HG03135 (cell line): ENCODE measurements at regions not wholly inside any gene's neighbourhood (a gene's known extent, or its start where the extent isn't known, plus 50 kb on each side); places are given as distances from the start of the nearest gene placed in this dataset.
"Not testable (repeated sequence)": the region's sequence is repeated elsewhere in the genome, so short reads cannot be mapped to it uniquely, and the experiment has no call there.

ENCODE experiments used
- ATAC-seq: cut with Tn5 transposase; IDR thresholded peaks from one replicate; pipeline ENCODE4 v1.9.1; 2021; ENCODE audit warnings: mild to moderate bottlenecking, moderate library complexity; ENCODE audit not compliant: unreplicated experiment

GRCh38 chr3:150329408-150329807 lies 78.7 kb upstream of the TSC22D2 start:
- ATAC-seq = no peak

DNA sequence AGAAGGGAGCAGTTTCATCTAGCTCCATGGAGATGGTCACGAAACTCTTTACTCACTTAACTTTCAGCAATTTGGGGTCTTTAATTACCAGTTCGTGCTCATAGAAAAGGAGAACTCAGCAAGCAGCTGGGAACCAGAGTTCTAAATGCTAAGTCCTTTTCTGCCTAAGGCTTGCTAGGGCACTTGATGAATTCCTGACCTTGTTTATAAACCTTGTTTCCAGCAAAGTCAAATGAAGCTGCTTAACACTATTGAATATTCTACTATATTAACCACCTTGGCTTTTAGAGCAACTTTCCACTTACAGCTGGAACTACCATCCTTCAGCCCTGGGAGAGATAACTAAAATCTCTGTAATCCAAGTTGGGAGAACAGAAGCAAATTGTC lies 79.5 kb upstream of the TSC22D2 start:
- ATAC-seq = no peak

GRCh38 chr3:150327678-150328653 lies 80.1 kb upstream of the TSC22D2 start:
- no peak for ATAC-seq

GRCh38 chr3:150324788-150325187 lies 83.3 kb upstream of the TSC22D2 start:
- ATAC-seq = no peak

GRCh38 chr3:150324245-150324644 lies 83.9 kb upstream of the TSC22D2 start:
- no peak for ATAC-seq

- ATAC-seq = no peak
Observed at GRCh38 chr3:150323770-150324169, 84.3 kb upstream of the TSC22D2 start.

DNA sequence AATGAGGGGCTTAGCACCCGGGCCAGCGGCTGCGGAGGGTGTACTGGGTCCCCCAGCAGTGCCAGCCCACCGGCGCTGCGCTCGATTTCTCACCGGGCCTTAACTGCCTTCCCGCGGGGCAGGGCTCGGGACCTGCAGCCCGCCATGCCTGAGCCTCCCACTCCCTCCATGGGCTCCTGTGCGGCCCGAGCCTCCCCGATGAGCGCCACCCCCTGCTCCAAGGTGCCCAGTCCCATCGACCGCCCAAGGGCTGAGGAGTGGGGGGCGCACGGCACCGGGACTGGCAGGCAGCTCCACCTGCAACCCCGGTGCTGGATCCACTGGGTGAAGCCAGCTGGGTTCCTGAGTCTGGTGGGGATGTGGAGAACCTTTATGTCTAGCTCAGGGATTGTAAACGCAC lies 85.0 kb upstream of the TSC22D2 start:
- not testable (repeated sequence) for ATAC-seq

- ATAC-seq = not testable (repeated sequence)
Observed at GRCh38 chr3:150320971-150321370, 87.1 kb upstream of the TSC22D2 start.

DNA sequence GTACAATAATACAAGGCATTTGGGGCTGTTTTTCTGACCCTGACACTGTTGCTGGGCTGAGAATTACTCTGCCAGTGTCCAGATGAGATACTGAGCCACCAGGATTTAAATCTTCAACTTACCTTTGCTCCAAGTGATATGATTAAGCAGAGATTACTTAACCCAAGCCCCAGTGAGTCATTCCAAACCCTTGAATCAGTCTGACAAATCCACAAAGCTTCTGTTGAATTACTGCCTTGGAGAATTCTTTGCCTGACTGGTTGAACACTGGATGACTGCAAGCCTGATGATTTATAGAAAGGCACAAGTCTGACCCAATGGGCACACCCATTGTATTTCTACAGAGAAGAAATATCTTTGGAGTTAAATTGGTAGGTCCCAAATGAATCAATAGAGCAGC lies 88.2 kb upstream of the TSC22D2 start:
- no peak for ATAC-seq

DNA sequence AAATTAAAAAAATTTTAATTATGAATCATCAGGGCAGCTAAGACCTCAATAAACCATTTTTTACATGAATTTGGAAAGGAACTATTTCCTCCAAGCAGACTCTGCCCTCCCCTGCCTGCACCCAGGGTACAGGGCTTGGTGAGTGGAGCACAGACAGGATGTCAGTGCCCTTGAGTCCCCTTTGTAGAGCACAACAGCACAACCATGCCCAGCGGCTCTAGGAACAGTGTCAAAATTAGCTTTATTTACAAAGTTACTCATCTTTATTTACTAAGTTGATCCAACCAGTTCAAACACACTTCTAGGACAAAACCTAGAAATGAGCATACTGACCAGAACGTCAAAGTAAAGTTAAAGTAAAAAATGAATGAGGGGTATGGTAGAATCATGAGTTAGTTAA lies 90.6 kb upstream of the TSC22D2 start:
- ATAC-seq = no peak

- no peak for ATAC-seq
Observed at GRCh38 chr3:150315721-150316120, 92.4 kb upstream of the TSC22D2 start.

GRCh38 chr3:150314248-150315004 lies 93.7 kb upstream of the TSC22D2 start:
- ATAC-seq = no peak

GRCh38 chr3:150312018-150312657 lies 96.0 kb upstream of the TSC22D2 start:
- ATAC-seq = no peak

DNA sequence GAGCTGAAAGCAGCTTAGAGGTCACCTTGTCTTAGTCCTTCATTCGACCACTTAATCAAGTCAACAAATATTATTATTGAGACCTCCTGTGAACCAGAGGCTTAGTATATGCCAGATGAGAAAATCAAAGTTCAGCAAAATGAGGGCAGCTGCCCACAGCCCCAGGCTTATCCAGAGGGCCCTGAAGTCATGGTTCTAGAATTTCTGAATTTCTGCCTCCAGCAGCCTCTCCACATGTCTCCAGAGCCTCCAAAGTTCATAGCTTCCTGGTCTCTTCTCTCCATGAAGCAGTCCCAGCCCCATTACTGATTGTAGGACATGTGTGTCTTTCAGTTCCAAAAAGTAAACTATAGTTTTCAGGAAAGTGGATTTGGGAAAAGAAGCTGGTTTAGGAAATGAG lies 96.9 kb upstream of the TSC22D2 start:
- no peak for ATAC-seq

GRCh38 chr3:150309557-150309956 lies 98.5 kb upstream of the TSC22D2 start:
- ATAC-seq = no peak

DNA sequence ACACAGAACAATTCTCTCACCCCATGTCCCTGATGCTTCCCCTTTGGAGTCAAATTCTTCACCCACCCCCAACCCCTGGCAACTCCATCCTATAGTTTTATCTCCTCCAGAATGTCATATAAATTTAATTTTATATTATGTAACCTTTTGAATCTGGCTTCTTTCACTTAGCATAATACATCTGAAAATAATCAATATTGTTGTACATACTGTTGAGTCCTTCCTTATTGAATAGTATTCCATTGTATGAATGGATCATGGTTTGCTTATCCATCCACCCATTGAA lies 98.9 kb upstream of the TSC22D2 start:
- no peak for ATAC-seq

- no peak for ATAC-seq
Observed at GRCh38 chr3:150308481-150309256, 99.4 kb upstream of the TSC22D2 start.

GRCh38 chr3:150308037-150308319 lies 100.1 kb upstream of the TSC22D2 start:
- ATAC-seq = no peak

DNA sequence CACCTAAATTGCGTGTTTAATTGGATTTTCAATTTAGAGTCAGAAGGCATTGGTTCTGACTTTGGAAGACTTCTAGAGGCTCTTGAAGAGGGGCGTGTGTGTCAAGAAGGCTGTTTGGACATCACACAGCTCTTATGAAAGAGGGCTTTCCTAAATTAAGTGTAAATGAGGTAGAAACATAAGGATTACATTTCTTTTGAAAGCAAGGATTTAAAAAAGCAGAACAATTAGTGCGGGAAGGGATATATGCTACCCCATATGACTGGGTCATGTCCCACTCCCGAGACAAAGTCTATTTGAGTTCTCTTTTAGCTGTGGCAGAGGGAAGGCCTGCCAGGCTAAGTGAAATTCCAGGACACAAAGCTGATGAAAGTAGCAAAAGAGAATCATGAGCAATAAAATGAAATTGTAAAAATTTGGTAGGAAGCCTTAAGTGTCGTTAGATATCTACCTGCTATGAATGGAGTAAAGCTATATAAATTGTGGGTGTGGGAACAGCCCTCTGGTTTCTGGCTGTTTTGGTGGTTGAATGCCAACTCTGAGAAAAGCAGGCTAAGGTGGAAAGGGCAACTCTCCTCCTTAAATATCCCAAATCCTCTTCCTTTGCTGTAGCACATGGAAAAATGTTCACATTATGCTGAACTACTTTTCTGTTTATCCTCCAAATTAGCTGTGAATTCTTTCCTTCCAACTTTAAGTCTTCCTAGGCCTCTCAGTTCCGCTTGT lies 100.6 kb upstream of the TSC22D2 start:
- ATAC-seq = no peak

GRCh38 chr3:150306906-150307305 lies 101.2 kb upstream of the TSC22D2 start:
- ATAC-seq = no peak

DNA sequence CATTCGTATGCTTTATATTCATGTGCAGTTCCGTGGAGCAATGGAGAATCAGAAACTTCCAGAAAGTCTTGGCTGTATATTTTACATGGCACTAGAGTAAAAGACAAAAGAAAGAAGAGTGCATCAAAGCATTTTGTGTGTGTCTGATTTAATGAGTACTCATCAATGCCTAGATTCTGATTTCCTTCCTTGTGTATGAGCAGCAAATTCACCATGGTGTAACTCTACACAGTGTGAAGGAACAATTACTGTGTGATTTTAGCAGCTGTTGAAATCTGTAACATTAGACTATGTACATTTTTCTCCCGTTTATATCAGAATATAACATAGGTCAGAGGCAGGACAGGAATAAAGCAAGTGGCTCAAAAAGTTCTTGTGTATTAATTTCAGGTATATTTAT lies 102.0 kb upstream of the TSC22D2 start:
- no peak for ATAC-seq
